HCT116 (cell line): ENCODE measurements at regions not wholly inside any gene's neighbourhood (a gene's known extent, or its start where the extent isn't known, plus 50 kb on each side); places are given as distances from the start of the nearest gene placed in this dataset.

Source experiments
- ATAC-seq: fragments of 200-7000 bp; cut with Tn5 transposase; 2 replicates; pipeline ENCODE4 v1.9.1; 2020; ENCODE audit warnings: mild to moderate bottlenecking, moderate library complexity
- BruUV-seq: library from RNA; stranded (reverse); fragments of 400-500 nt; replicated peaks from 2 replicates; lab custom pipeline; 2021; lab: Mats Ljungman, UMichigan
- CTCF ChIA-PET: fragments of 300-600 bp; sonication (Branson Sonifier 250); formaldehyde crosslinking; loops from one replicate; lab custom pipeline; 2021; ENCODE audit warnings: antibody characterized with exemption; lab: Charles Lee
- POLR2A ChIA-PET: fragments of 300-600, 350-600 bp; sonication (Branson Sonifier 250); formaldehyde crosslinking; loops from one replicate; lab custom pipeline; 2021; ENCODE audit warnings: antibody characterized with exemption; lab: Charles Lee
- RAD21 ChIA-PET, 2 experiments: fragments of 300-600 bp; sonication (Branson Sonifier 250); formaldehyde crosslinking; loops; one replicate each; lab custom pipeline; 2023; ENCODE audit warnings: low total read pairs in 2 of 2; ENCODE audit not compliant: uncharacterized antibody in 2 of 2, unreplicated experiment in 2 of 2, low non-redundant PET in 1 of 2; lab: Charles Lee
- DNase-seq: peaks from one replicate; pipeline ENCODE4 v3.0.0-alpha.2; 2010; ENCODE audit warnings: low read depth, low spot score
- H2AFZ ChIP-seq: fragments of 200-600 bp; shearing (Covaris generic), sonication (generic); 2 replicates; pipeline ENCODE4 v1.6.1; 2017; ENCODE audit warnings: low read depth, mixed run types, mixed read lengths, antibody characterized with exemption, low read length; ENCODE audit not compliant: poor library complexity, severe bottlenecking
- H3K27ac ChIP-seq: 2 replicates; pipeline ENCODE4 v1.5.1; 2012; ENCODE audit warnings: low read depth, low read length
- H3K27me3 ChIP-seq: fragments of 200-600 bp; sonication (generic); 2 replicates; pipeline ENCODE4 v1.6.1; 2016; ENCODE audit warnings: mixed run types, low read length, mixed read lengths; ENCODE audit not compliant: insufficient read depth
- H3K36me3 ChIP-seq, 2 experiments: fragments of 200-500 bp in 1 of 2; fragments of 200-600 bp in 1 of 2; sonication (Bioruptor generic) in 1 of 2; sonication (generic) in 1 of 2; 2 replicates each; pipeline versions ENCODE4 v1.5.1 to v1.6.1; 2014 to 2016; ENCODE audit warnings: low read length in 2 of 2, inconsistent platforms in 1 of 2, mixed read lengths in 1 of 2, mixed run types in 1 of 2; ENCODE audit not compliant: insufficient read depth in 2 of 2, control insufficient read depth in 1 of 2
- H3K4me1 ChIP-seq, 2 experiments: fragments of 200-600 bp in 1 of 2; sonication (generic) in 1 of 2; 2 replicates each; pipeline versions ENCODE4 v1.5.1 to v1.6.1; 2012 to 2017; ENCODE audit warnings: low read length in 2 of 2, inconsistent platforms in 1 of 2, mild to moderate bottlenecking in 1 of 2, mixed read lengths in 1 of 2, mixed run types in 1 of 2, moderate library complexity in 1 of 2; ENCODE audit not compliant: insufficient read depth in 2 of 2, control insufficient read depth in 1 of 2
- H3K4me2 ChIP-seq: fragments of 200-600 bp; sonication (generic); 2 replicates; pipeline ENCODE4 v1.6.1; 2017; ENCODE audit warnings: mixed run types, low read length, mixed read lengths
- H3K4me3 ChIP-seq, 2 experiments: fragments of 200-600 bp in 1 of 2; sonication (generic) in 1 of 2; replicated peaks in 1 of 2; 2 replicates each; pipeline ENCODE4 v1.5.1; 2011 to 2016; ENCODE audit warnings: low read length in 2 of 2, control low read depth in 1 of 2, low read depth in 1 of 2, mild to moderate bottlenecking in 1 of 2, mixed read lengths in 1 of 2, mixed run types in 1 of 2
- H3K79me2 ChIP-seq: fragments of 200-600 bp; sonication (generic); 2 replicates; pipeline ENCODE4 v1.6.1; 2017; ENCODE audit warnings: mild to moderate bottlenecking, mixed run types, low read length, moderate library complexity, mixed read lengths; ENCODE audit not compliant: insufficient read depth
- H3K9ac ChIP-seq: fragments of 200-600 bp; sonication (generic); 2 replicates; pipeline ENCODE4 v1.6.1; 2016; ENCODE audit warnings: low read length, mixed read lengths
- H3K9me2 ChIP-seq: fragments of 200-600 bp; sonication (generic), shearing (Covaris generic); 2 replicates; pipeline ENCODE4 v1.6.1; 2017; ENCODE audit warnings: mixed run types, mild to moderate bottlenecking, moderate library complexity; ENCODE audit not compliant: insufficient read depth
- H3K9me3 ChIP-seq, 2 experiments: fragments of 200-500 bp in 1 of 2; fragments of 200-600 bp in 1 of 2; sonication (Bioruptor generic) in 1 of 2; sonication (generic) in 1 of 2; 2 replicates each; pipeline ENCODE4 v1.6.1; 2014 to 2017; ENCODE audit warnings: low read length in 2 of 2, mixed read lengths in 2 of 2, inconsistent platforms in 1 of 2, low read depth in 1 of 2, mild to moderate bottlenecking in 1 of 2, mixed run types in 1 of 2, moderate library complexity in 1 of 2; ENCODE audit not compliant: control insufficient read depth in 1 of 2, insufficient read depth in 1 of 2
- H4K20me1 ChIP-seq: fragments of 200-600 bp; sonication (generic), shearing (Covaris generic); 2 replicates; pipeline ENCODE4 v1.6.1; 2017; ENCODE audit warnings: mixed run types, mild to moderate bottlenecking, moderate library complexity; ENCODE audit not compliant: insufficient read depth
- ATF3 ChIP-seq: IDR thresholded peaks from 2 replicates; pipeline ENCODE4 v1.6.1; 2012
- CBX3 ChIP-seq: IDR thresholded peaks from 2 replicates; pipeline ENCODE4 v1.6.1; 2012; ENCODE audit warnings: low read depth
- EGR1 ChIP-seq: IDR thresholded peaks from 2 replicates; pipeline ENCODE4 v1.6.1; 2012; ENCODE audit warnings: low read depth
- ELF1 ChIP-seq: IDR thresholded peaks from 2 replicates; pipeline ENCODE4 v1.6.1; 2012; ENCODE audit warnings: low read depth, borderline replicate concordance
- EZH2phosphoT487 ChIP-seq: fragments of 200-600 bp; IDR thresholded peaks from 2 replicates; pipeline ENCODE4 v1.6.1; 2018; ENCODE audit warnings: antibody characterized with exemption, borderline replicate concordance
- FOSL1 ChIP-seq: IDR thresholded peaks from 2 replicates; pipeline ENCODE4 v1.6.1; 2012; ENCODE audit warnings: low read depth
- JUND ChIP-seq: IDR thresholded peaks from 2 replicates; pipeline ENCODE4 v1.6.1; 2012
- MAX ChIP-seq: IDR thresholded peaks from 2 replicates; pipeline ENCODE4 v1.6.1; 2012
- POLR2A ChIP-seq: IDR thresholded peaks from 2 replicates; pipeline ENCODE4 v1.7.0; 2011; ENCODE audit warnings: borderline replicate concordance; ENCODE audit not compliant: insufficient read depth, insufficient read length; ENCODE audit errors: extremely low read depth
- RAD21 ChIP-seq: IDR thresholded peaks from 2 replicates; pipeline ENCODE4 v1.6.1; 2012; ENCODE audit warnings: low read depth, mild to moderate bottlenecking
- REST ChIP-seq: IDR thresholded peaks from 2 replicates; pipeline ENCODE4 v1.6.1; 2012; ENCODE audit warnings: low read depth
- SIN3A ChIP-seq: IDR thresholded peaks from 2 replicates; pipeline ENCODE4 v1.6.1; 2012; ENCODE audit warnings: low read depth
- SP1 ChIP-seq: IDR thresholded peaks from 2 replicates; pipeline ENCODE4 v1.6.1; 2012; ENCODE audit warnings: low read depth
- TCF7L2 ChIP-seq: IDR thresholded peaks from 2 replicates; pipeline ENCODE4 v1.7.0; 2011; ENCODE audit warnings: borderline replicate concordance, inconsistent platforms; ENCODE audit not compliant: insufficient read depth, insufficient read length; ENCODE audit errors: extremely low read depth
- YY1 ChIP-seq: IDR thresholded peaks from 2 replicates; pipeline ENCODE4 v1.6.1; 2011; ENCODE audit warnings: low read length, low read depth, moderate library complexity, mild to moderate bottlenecking; ENCODE audit not compliant: insufficient replicate concordance; ENCODE audit errors: extremely low read depth
- ZBTB33 ChIP-seq: IDR thresholded peaks from 2 replicates; pipeline ENCODE4 v1.6.1; 2011; ENCODE audit warnings: mild to moderate bottlenecking, low read length, moderate library complexity; ENCODE audit not compliant: insufficient replicate concordance; ENCODE audit errors: extremely low read depth
- ZFX ChIP-seq: fragments of 450-650 bp; IDR thresholded peaks from 2 replicates; pipeline ENCODE4 v1.6.1; 2017
- ZNF274 ChIP-seq: fragments of 200-500 bp; sonication (Bioruptor generic); IDR thresholded peaks from 2 replicates; pipeline ENCODE4 v1.6.1; 2014; ENCODE audit warnings: mild to moderate bottlenecking, low read depth, low read length, inconsistent platforms
- intact Hi-C: fragments of 100-400 bp; cut with micrococcal nuclease; formaldehyde crosslinking; loops from 2 replicates; pipeline ENCODE4 v1.10.0; 2022

GRCh38 chr6:137601471-137601870 is 107.3 kb upstream of the OLIG3 start:
- H3K9ac ChIP-seq, result no peak overlapping the region
- no peaks in the 10 kb centered on the region for H3K79me2 ChIP-seq
- POLR2A ChIA-PET, result no interaction called here
- peaks cover 10% of the 10 kb centered on the region; the same call in 1 of the 2 replicates for H3K27me3 ChIP-seq
- intact Hi-C loops, result no loop called here
- H3K4me2 ChIP-seq, result no peak overlapping the region
- H4K20me1 ChIP-seq, result no peaks in the 10 kb centered on the region
- TF ChIP-seq ZFX (no peak), YY1 (no peak), TCF7L2 (no peak), ZBTB33 (no peak), RAD21 (no peak), ZNF274 (no peak), EZH2phosphoT487 (no peak), SP1 (no peak), CBX3 (no peak), ELF1 (no peak), POLR2A (no peak), ATF3 (no peak), REST (no peak), FOSL1 (no peak), MAX (no peak), JUND (no peak), SIN3A (no peak), EGR1 (no peak)
- H3K9me3 ChIP-seq, result no peaks in the 10 kb centered on the region
- ATAC-seq, result no peak
- BruUV-seq, result no TSS peak
- RAD21 ChIA-PET, result no interaction called here
- no peak overlapping the region for H3K27ac ChIP-seq
- no peaks in the 10 kb centered on the region for H3K4me1 ChIP-seq
- H2AFZ ChIP-seq, result no peak overlapping the region
- CTCF ChIA-PET, result no interaction called here
- no peak for DNase-seq
- no peak overlapping the region for H3K4me3 ChIP-seq
- H3K9me2 ChIP-seq, result no peaks in the 10 kb centered on the region; the same call in 1 of the 2 replicates
- no peaks in the 10 kb centered on the region for H3K36me3 ChIP-seq
